Fibroblast of mammary gland (primary cell): ENCODE measurements at regions not wholly inside any gene's neighbourhood (a gene's known extent, or its start where the extent isn't known, plus 50 kb on each side); places are given as distances from the start of the nearest gene placed in this dataset.

Source experiments
- DNase-seq: peaks from one replicate; pipeline ENCODE4 v3.0.0-alpha.2; 2010; ENCODE audit warnings: low read depth
- H3K4me3 ChIP-seq: 2 replicates; pipeline ENCODE4 v1.5.1; 2011; ENCODE audit warnings: low read depth, mild to moderate bottlenecking, low read length, moderate library complexity; ENCODE audit not compliant: control insufficient read depth
- TF ChIP-seq, protein P1 (sequence below): conservative IDR thresholded peaks from 2 replicates; pipeline ENCODE4 v1.5.1; 2011; ENCODE audit warnings: low read depth, low read length, inconsistent platforms; ENCODE audit not compliant: control insufficient read depth, insufficient read depth

DNA sequence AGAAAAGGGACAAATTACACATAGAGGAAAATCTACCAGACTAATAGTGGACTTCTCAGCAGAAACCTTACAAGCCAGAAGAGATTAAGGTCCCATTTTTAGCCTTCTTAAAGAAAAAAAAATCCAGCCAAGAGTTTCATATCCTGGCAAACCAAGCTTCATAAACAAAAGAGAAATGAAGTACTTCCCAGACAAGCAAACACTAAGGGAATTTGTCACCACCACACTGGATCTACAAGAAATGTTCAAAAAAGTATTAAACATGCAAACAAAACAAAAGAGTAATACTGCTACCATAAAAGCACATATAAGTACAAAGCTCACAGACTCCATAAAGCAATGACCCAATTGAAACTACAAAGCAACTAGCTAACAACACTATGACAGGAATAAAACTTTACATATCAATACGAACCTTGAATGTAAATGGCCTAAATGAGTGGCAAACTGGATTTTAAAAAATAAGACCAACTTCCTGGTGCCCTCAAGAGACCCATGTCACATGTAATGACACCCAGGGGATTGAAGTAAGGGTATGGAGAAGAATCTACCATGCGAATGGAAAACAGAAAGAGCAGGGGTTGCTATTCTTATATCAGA, 260.7 kb upstream of the PPP2R2D start:
- TF ChIP-seq, protein P1, sequence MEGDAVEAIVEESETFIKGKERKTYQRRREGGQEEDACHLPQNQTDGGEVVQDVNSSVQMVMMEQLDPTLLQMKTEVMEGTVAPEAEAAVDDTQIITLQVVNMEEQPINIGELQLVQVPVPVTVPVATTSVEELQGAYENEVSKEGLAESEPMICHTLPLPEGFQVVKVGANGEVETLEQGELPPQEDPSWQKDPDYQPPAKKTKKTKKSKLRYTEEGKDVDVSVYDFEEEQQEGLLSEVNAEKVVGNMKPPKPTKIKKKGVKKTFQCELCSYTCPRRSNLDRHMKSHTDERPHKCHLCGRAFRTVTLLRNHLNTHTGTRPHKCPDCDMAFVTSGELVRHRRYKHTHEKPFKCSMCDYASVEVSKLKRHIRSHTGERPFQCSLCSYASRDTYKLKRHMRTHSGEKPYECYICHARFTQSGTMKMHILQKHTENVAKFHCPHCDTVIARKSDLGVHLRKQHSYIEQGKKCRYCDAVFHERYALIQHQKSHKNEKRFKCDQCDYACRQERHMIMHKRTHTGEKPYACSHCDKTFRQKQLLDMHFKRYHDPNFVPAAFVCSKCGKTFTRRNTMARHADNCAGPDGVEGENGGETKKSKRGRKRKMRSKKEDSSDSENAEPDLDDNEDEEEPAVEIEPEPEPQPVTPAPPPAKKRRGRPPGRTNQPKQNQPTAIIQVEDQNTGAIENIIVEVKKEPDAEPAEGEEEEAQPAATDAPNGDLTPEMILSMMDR = no peak
- no peak for DNase-seq
- H3K4me3 ChIP-seq = no peak overlapping the region

DNA sequence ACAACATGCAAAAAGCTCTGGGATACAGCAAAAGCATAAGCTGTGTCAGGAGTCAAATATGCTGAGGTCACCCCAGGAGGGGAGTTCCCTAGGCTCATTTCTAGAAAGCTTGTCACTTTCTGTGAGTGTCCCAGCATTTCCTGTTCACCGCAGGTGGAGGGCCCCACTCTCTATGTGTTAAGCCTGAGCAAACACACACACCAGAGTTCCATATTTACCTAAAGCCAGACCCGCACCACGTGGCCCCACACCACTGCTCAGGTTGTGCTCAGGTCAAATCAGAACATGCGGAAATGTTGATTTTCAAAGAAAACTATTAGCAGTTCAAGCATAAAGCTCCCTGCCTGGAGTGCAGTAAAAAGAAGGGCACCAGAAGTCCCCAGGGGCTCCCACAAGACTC, 259.6 kb upstream of the PPP2R2D start:
- no peak overlapping the region for H3K4me3 ChIP-seq
- TF ChIP-seq, protein P1 = no peak
- DNase-seq = no peak

DNA sequence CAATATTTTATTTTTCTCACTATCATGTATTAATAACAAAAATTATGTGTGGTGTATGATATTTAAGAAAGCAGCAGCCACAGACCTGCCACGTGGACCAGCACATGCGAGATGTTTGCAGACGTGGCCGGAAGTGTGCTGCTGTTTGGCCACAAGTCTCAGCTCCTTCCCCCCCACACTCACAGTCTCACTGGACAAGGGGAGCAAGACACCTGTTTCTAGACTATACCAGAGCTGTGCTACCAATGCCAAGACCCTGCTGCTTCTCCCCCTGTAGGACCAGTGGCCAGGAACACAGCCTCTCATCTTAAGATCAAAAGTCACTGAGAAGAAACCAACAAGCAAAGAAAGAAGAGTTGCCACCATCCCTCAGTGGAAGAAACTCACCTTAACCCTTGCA, 258.9 kb upstream of the PPP2R2D start:
- TF ChIP-seq, protein P1 = no peak
- no peak overlapping the region for H3K4me3 ChIP-seq
- no peak for DNase-seq

DNA sequence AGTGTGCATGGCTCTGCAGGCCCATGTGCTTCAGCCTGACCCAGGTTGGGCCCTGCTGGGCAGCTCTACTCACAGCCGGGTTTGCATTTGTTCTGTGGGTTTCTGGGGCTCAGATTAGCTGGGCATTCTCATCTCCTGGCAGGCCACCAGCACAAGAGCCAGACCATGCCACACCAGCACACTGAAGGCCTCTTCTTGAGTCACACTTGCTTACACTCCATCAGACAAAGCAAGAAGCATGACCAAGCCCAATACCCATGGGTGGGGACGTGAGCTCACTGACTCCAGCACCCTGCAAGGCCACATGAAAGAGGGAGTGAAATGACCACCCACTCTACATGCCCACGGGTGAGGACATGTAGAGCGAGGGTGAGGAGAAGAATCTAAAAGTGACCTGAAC, 257.8 kb upstream of the PPP2R2D start:
- H3K4me3 ChIP-seq = no peak overlapping the region
- no peak for DNase-seq
- TF ChIP-seq, protein P1 = no peak

DNA sequence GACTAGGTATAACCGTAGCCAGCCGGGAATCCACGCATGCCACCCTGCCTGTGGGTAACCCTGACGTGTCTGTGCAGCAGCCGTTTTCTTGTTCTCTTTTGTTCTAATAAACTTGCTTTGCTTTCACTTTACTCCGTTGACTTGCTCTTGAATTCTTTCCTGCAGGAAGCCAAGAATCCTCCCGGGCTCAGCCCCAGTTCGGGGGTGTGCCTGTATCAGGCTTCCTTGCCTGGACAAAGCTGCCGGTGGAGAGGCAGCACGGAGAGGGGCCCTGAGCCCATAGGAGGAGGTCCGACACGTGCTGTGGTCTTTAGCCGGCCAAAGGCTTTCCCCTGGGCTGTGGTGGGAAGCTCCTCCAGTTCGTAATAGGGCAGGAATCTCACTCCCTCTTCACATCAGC, 256.5 kb upstream of the PPP2R2D start:
- no peak overlapping the region for H3K4me3 ChIP-seq
- TF ChIP-seq, protein P1 = no peak
- DNase-seq = no peak

DNA sequence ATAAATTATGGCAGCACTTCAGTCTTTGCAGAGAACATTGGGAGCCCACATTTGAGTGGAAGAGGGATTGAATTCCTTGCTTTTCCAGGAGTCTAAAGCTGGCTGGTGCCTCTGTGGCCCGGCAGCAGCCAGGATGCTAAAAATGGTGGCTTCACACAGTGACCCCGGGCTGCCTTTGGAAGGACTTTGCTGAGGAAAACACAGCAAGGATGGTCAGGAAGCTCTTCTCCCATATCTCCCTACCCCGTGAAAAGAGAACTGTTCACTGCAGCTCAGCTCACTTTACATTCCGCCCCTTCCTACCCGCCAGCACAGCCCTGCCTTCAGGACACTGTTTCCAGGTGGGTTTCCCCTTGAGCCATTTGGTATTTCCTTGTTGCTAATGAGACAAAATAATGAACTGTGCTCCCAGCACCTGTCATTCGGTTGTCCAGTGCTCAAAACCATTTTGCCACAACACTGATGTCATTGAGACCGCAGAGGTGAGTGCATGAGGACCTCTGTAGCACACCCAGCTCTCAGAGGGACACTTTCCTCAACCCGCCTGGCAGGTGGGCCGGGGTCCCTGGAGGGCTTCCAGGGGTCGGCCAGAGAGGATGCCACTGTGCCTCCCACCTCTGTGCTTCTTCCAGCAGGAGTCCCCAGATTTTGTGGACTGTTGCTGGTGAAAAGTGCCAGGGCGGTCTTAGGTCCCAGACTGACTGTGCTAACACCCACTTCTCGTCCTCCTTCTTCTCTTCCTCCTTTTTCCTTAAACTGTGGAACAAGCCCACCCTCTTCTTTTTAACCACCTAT, 255.7 kb upstream of the PPP2R2D start:
- DNase-seq = no peak
- no peak overlapping the region for H3K4me3 ChIP-seq
- TF ChIP-seq, protein P1 = no peak
